Panc1 (cell line): ENCODE measurements at regions not wholly inside any gene's neighbourhood (a gene's known extent, or its start where the extent isn't known, plus 50 kb on each side); places are given as distances from the start of the nearest gene placed in this dataset.

Source experiments
- ATAC-seq: fragments of 200-7000 bp; cut with Tn5 transposase; 2 replicates; pipeline ENCODE4 v1.9.1; 2020; ENCODE audit warnings: mild to moderate bottlenecking, moderate library complexity
- BruUV-seq: library from RNA; stranded (reverse); fragments of 400-500 nt; replicated peaks from 2 replicates; lab custom pipeline; 2021; lab: Mats Ljungman, UMichigan
- CTCF ChIA-PET: fragments of 300-600 bp; sonication (Branson Sonifier 250); formaldehyde crosslinking; loops from one replicate; lab custom pipeline; 2022; ENCODE audit warnings: antibody characterized with exemption; lab: Charles Lee
- POLR2A ChIA-PET: fragments of 300-600 bp; sonication (Branson Sonifier 250); formaldehyde crosslinking; loops from one replicate; lab custom pipeline; 2022; ENCODE audit warnings: antibody characterized with exemption; lab: Charles Lee
- DNase-seq: peaks from one replicate; pipeline ENCODE4 v3.0.0-alpha.2; 2010; ENCODE audit warnings: low read depth, low spot score
- H3K27ac ChIP-seq: 2 replicates; pipeline ENCODE4 v1.5.1; 2011; ENCODE audit warnings: mild to moderate bottlenecking, low read length, inconsistent platforms
- H3K27me3 ChIP-seq: fragments of 200-500 bp; sonication (Bioruptor generic); 2 replicates; pipeline ENCODE4 v1.6.0; 2014; ENCODE audit warnings: low read length, inconsistent platforms; ENCODE audit not compliant: control insufficient read depth, insufficient read depth
- H3K36me3 ChIP-seq: fragments of 200-500 bp; sonication (Bioruptor generic); 2 replicates; pipeline ENCODE4 v1.5.1; 2014; ENCODE audit warnings: inconsistent platforms, mild to moderate bottlenecking, low read length, moderate library complexity; ENCODE audit not compliant: control insufficient read depth, insufficient read depth
- H3K4me1 ChIP-seq: 2 replicates; pipeline ENCODE4 v1.5.1; 2011; ENCODE audit warnings: inconsistent platforms, mild to moderate bottlenecking, low read length, moderate library complexity; ENCODE audit not compliant: control insufficient read depth, insufficient read depth
- H3K4me3 ChIP-seq, 2 experiments: 2 replicates each; pipeline ENCODE4 v1.5.1; 2011 to 2012; ENCODE audit warnings: low read depth in 2 of 2, low read length in 2 of 2, mild to moderate bottlenecking in 2 of 2, inconsistent platforms in 1 of 2, moderate library complexity in 1 of 2
- H3K9me3 ChIP-seq: fragments of 200-500 bp; sonication (Bioruptor generic); 2 replicates; pipeline ENCODE4 v1.5.1; 2014; ENCODE audit warnings: low read depth, mild to moderate bottlenecking, inconsistent platforms, low read length, moderate library complexity; ENCODE audit not compliant: control insufficient read depth, insufficient read depth
- CTCF ChIP-seq: fragments of 450-650 bp; IDR thresholded peaks from 2 replicates; pipeline ENCODE4 v1.5.1; 2017; ENCODE audit warnings: mild to moderate bottlenecking
- POLR2AphosphoS5 ChIP-seq: IDR thresholded peaks from 2 replicates; pipeline ENCODE4 v1.6.1; 2012; ENCODE audit warnings: mild to moderate bottlenecking, low read depth, low read length, moderate library complexity
- SIN3A ChIP-seq: IDR thresholded peaks from 2 replicates; pipeline ENCODE4 v1.6.1; 2012; ENCODE audit warnings: low read depth, mild to moderate bottlenecking, low read length, moderate library complexity, borderline replicate concordance; ENCODE audit not compliant: insufficient read depth
- TCF7L2 ChIP-seq: IDR thresholded peaks from 2 replicates; pipeline ENCODE4 v1.6.1; 2011; ENCODE audit warnings: mild to moderate bottlenecking, low read depth, low read length, inconsistent platforms
- in situ Hi-C: cut with HindIII; loops from 2 replicates; pipeline ENCODE4 v1.10.0; 2016; ENCODE audit warnings: low sequenced_read_pairs, low pct_unique_long_range_greater_than_20kb
- intact Hi-C: fragments of 100-400 bp; cut with micrococcal nuclease; formaldehyde crosslinking; loops from one replicate; pipeline ENCODE4 v1.10.0; 2022; ENCODE audit not compliant: unreplicated experiment
- TF ChIP-seq, protein P1 (sequence below), 2 experiments: IDR thresholded peaks; 2 replicates each; pipeline ENCODE4 v1.6.1; 2011 to 2012; ENCODE audit warnings: low read depth in 2 of 2, control low read depth in 1 of 2, low read length in 1 of 2, mild to moderate bottlenecking in 1 of 2, moderate library complexity in 1 of 2; ENCODE audit not compliant: insufficient read depth in 1 of 2

DNA sequence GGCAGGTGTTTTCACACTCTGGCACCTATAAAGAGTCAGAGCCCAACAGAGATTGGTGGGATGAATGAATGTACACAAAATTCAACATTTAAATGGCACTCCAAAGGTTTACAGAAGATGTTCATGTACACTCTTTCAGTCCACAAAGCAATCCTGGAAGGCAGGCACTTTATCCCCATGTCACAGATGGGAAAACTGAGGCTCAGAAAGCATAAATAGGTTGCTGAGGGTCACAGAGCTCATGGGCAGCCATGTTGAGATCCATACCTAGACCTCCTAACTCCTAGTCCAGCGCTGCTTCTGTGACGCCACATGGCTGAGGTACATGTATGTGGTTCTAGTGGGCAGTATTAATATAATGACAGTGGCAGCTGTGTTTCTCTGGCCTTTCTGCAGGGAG is 157.7 kb upstream of the LHX1 start:
- no peak overlapping the region for H3K27ac ChIP-seq
- no peaks in the 10 kb centered on the region; the same call in 1 of the 2 replicates for H3K27me3 ChIP-seq
- POLR2A ChIA-PET: no interaction called here
- CTCF ChIA-PET: no interaction called here
- no peak for DNase-seq
- BruUV-seq: no TSS peak
- ATAC-seq: no peak
- TF ChIP-seq POLR2AphosphoS5 (no peak), SIN3A (no peak), TCF7L2 (no peak), CTCF (no peak)
- TF ChIP-seq, protein P1, sequence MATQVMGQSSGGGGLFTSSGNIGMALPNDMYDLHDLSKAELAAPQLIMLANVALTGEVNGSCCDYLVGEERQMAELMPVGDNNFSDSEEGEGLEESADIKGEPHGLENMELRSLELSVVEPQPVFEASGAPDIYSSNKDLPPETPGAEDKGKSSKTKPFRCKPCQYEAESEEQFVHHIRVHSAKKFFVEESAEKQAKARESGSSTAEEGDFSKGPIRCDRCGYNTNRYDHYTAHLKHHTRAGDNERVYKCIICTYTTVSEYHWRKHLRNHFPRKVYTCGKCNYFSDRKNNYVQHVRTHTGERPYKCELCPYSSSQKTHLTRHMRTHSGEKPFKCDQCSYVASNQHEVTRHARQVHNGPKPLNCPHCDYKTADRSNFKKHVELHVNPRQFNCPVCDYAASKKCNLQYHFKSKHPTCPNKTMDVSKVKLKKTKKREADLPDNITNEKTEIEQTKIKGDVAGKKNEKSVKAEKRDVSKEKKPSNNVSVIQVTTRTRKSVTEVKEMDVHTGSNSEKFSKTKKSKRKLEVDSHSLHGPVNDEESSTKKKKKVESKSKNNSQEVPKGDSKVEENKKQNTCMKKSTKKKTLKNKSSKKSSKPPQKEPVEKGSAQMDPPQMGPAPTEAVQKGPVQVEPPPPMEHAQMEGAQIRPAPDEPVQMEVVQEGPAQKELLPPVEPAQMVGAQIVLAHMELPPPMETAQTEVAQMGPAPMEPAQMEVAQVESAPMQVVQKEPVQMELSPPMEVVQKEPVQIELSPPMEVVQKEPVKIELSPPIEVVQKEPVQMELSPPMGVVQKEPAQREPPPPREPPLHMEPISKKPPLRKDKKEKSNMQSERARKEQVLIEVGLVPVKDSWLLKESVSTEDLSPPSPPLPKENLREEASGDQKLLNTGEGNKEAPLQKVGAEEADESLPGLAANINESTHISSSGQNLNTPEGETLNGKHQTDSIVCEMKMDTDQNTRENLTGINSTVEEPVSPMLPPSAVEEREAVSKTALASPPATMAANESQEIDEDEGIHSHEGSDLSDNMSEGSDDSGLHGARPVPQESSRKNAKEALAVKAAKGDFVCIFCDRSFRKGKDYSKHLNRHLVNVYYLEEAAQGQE (IDR thresholded peaks at IDR 0.05; ENCODE audit: insufficient read depth in 1 of 2, low read depth in 2 of 2, low read length in 1 of 2): no peak
- intact Hi-C loops: no loop called here
- H3K4me3 ChIP-seq: no peak overlapping the region
- H3K36me3 ChIP-seq: no peaks in the 10 kb centered on the region
- in situ Hi-C loops: no loop called here
- no peaks in the 10 kb centered on the region for H3K9me3 ChIP-seq
- H3K4me1 ChIP-seq: no peaks in the 10 kb centered on the region

GRCh38 chr17:36784633-36785032 is 152.6 kb upstream of the LHX1 start:
- BruUV-seq: no TSS peak
- no peaks in the 10 kb centered on the region for H3K27me3 ChIP-seq
- in situ Hi-C loops: no loop called here
- H3K36me3 ChIP-seq: no peaks in the 10 kb centered on the region
- TF ChIP-seq SIN3A (no peak), POLR2AphosphoS5 (no peak), TCF7L2 (no peak), CTCF (no peak)
- TF ChIP-seq, protein P1 (IDR thresholded peaks at IDR 0.05; ENCODE audit: insufficient read depth in 1 of 2, low read depth in 2 of 2, low read length in 1 of 2): no peak
- no peaks in the 10 kb centered on the region for H3K4me1 ChIP-seq
- H3K27ac ChIP-seq: no peak overlapping the region
- ATAC-seq (no peak), DNase-seq (no peak)
- CTCF ChIA-PET: no interaction called here
- POLR2A ChIA-PET: no interaction called here
- H3K4me3 ChIP-seq: no peak overlapping the region
- no peaks in the 10 kb centered on the region for H3K9me3 ChIP-seq
- intact Hi-C loops: no loop called here
